ENCODE measurements at regions not wholly inside any gene's neighbourhood (a gene's known extent, or its start where the extent isn't known, plus 50 kb on each side); places are given as distances from the start of the nearest gene placed in this dataset.
"Not testable (repeated sequence)": the region's sequence is repeated elsewhere in the genome, so short reads cannot be mapped to it uniquely, and the experiment has no call there.

GRCh38 chr6:9025796-9026394 is 590.5 kb upstream of the SLC35B3 start:
- FAIRE-seq: no peak
- CTCF ChIA-PET: interaction anchor here (1.0 kb wide), 1 partner anchor 1403 kb away, joined by 3 read pairs; no protein-coding TSS in a partner anchor

GRCh38 chr6:9025228-9025627 is 589.9 kb upstream of the SLC35B3 start:
- Histone ChIP-seq H3K9me3 (replicated peaks; ENCODE audit: control insufficient read depth, insufficient read depth, low read length) (peaks cover 1% of the 10 kb centered on the region), H3K27me3 (ENCODE audit: control insufficient read depth in 2 of 2, insufficient read depth in 2 of 2, low read length in 2 of 2) (no peaks in the 10 kb centered on the region), H4K20me1 (replicated peaks; ENCODE audit: control insufficient read depth, extremely low read depth, insufficient read depth, low read length) (no peaks in the 10 kb centered on the region), H2AFZ (ENCODE audit: low read depth, low read length) (no peak overlapping the region), H3K9ac (replicated peaks; ENCODE audit: extremely low read depth, insufficient read depth, low read length) (no peak overlapping the region), H3K79me2 (ENCODE audit: control insufficient read depth, insufficient read depth, low read length) (no peaks in the 10 kb centered on the region), H3K9me1 (replicated peaks; ENCODE audit: control insufficient read depth, extremely low read depth, insufficient read depth, low read length) (no peaks in the 10 kb centered on the region), H3K36me3 (ENCODE audit: control insufficient read depth in 2 of 2, extremely low read depth in 1 of 2, insufficient read depth in 2 of 2, low read length in 2 of 2) (no peaks in the 10 kb centered on the region), H3K4me1 (ENCODE audit: control insufficient read depth, extremely low read depth, insufficient read depth, low read length) (no peaks in the 10 kb centered on the region), H3K27ac (ENCODE audit: insufficient read depth, low read depth, low read length) (no peak overlapping the region), H3K4me3 (replicated peaks in 1 of 3; ENCODE audit: insufficient read depth in 1 of 3, low read depth in 1 of 3, low read length in 3 of 3) (no peak overlapping the region), H3K4me2 (ENCODE audit: insufficient read depth, low read length) (no peak overlapping the region)
- CTCF ChIA-PET: interaction anchor here (1.0 kb wide), 1 partner anchor 1404 kb away, joined by 3 read pairs; no protein-coding TSS in a partner anchor
- FAIRE-seq: no peak
- TF ChIP-seq JUN (IDR thresholded peaks at IDR 0.05; ENCODE audit: borderline replicate concordance, insufficient read depth, insufficient read length, low read depth): no peak
- TF ChIP-seq POLR2A (IDR thresholded peaks at IDR 0.05; ENCODE audit: low read depth, low read length): no peak
- no peak for TF ChIP-seq GATA2 (IDR thresholded peaks at IDR 0.05; ENCODE audit: insufficient read depth, insufficient read length, low read depth, low read length)
- no peak for TF ChIP-seq POLR2AphosphoS5 (IDR thresholded peaks at IDR 0.05; ENCODE audit: insufficient read depth, low read depth, low read length)
- intact Hi-C loops (cut with micrococcal nuclease) (no loop called here), dilution Hi-C loops (cut with MboI; ENCODE audit: extremely low pct_ligation_motif_present, low sequenced_read_pairs) (no loop called here)
- POLR2A ChIA-PET: no interaction called here
- no peak for DNase-seq (ENCODE audit: low read depth, low spot score)
- BruUV-seq (replicated peaks): no TSS peak

More at GRCh38 chr6:9025796-9026394, 590.5 kb upstream of the SLC35B3 start:
- Histone ChIP-seq H2AFZ (ENCODE audit: low read depth, low read length) (no peak overlapping the region), H3K4me2 (ENCODE audit: insufficient read depth, low read length) (no peak overlapping the region), H4K20me1 (replicated peaks; ENCODE audit: control insufficient read depth, extremely low read depth, insufficient read depth, low read length) (no peaks in the 10 kb centered on the region), H3K36me3 (ENCODE audit: control insufficient read depth in 2 of 2, extremely low read depth in 1 of 2, insufficient read depth in 2 of 2, low read length in 2 of 2) (no peaks in the 10 kb centered on the region), H3K9me3 (replicated peaks; ENCODE audit: control insufficient read depth, insufficient read depth, low read length) (peaks cover 1% of the 10 kb centered on the region), H3K4me1 (ENCODE audit: control insufficient read depth, extremely low read depth, insufficient read depth, low read length) (no peaks in the 10 kb centered on the region), H3K27me3 (ENCODE audit: control insufficient read depth in 2 of 2, insufficient read depth in 2 of 2, low read length in 2 of 2) (no peaks in the 10 kb centered on the region), H3K9me1 (replicated peaks; ENCODE audit: control insufficient read depth, extremely low read depth, insufficient read depth, low read length) (no peaks in the 10 kb centered on the region), H3K4me3 (replicated peaks in 1 of 3; ENCODE audit: insufficient read depth in 1 of 3, low read depth in 1 of 3, low read length in 3 of 3) (no peak overlapping the region), H3K9ac (replicated peaks; ENCODE audit: extremely low read depth, insufficient read depth, low read length) (no peak overlapping the region), H3K79me2 (ENCODE audit: control insufficient read depth, insufficient read depth, low read length) (no peaks in the 10 kb centered on the region), H3K27ac (ENCODE audit: insufficient read depth, low read depth, low read length) (no peak overlapping the region)
- intact Hi-C loops (cut with micrococcal nuclease): no loop called here
- BruUV-seq (replicated peaks): no TSS peak
- no peak for TF ChIP-seq GATA2 (IDR thresholded peaks at IDR 0.05; ENCODE audit: insufficient read depth, insufficient read length, low read depth, low read length)
- TF ChIP-seq MAX (IDR thresholded peaks at IDR 0.05; ENCODE audit: insufficient read depth, insufficient read length): no peak
- dilution Hi-C loops (cut with MboI; ENCODE audit: extremely low pct_ligation_motif_present, low sequenced_read_pairs): no loop called here
- no peak for DNase-seq (ENCODE audit: low read depth, low spot score)
- POLR2A ChIA-PET: no interaction called here

- H2AFZ ChIP-seq (ENCODE audit: low read depth, low read length); POLR2A ChIA-PET; H3K4me2 ChIP-seq (ENCODE audit: insufficient read depth, low read length); CTCF ChIA-PET; DNase-seq (ENCODE audit: low read depth, low spot score); BruUV-seq (replicated peaks); intact Hi-C loops (cut with micrococcal nuclease); H3K9me1 ChIP-seq (replicated peaks; ENCODE audit: control insufficient read depth, extremely low read depth, insufficient read depth, low read length); H3K36me3 ChIP-seq (ENCODE audit: control insufficient read depth in 2 of 2, extremely low read depth in 1 of 2, insufficient read depth in 2 of 2, low read length in 2 of 2); H4K20me1 ChIP-seq (replicated peaks; ENCODE audit: control insufficient read depth, extremely low read depth, insufficient read depth, low read length); H3K9me3 ChIP-seq (replicated peaks; ENCODE audit: control insufficient read depth, insufficient read depth, low read length); H3K27me3 ChIP-seq (ENCODE audit: control insufficient read depth in 2 of 2, insufficient read depth in 2 of 2, low read length in 2 of 2); H3K9ac ChIP-seq (replicated peaks; ENCODE audit: extremely low read depth, insufficient read depth, low read length); dilution Hi-C loops (cut with MboI; ENCODE audit: extremely low pct_ligation_motif_present, low sequenced_read_pairs); H3K4me1 ChIP-seq (ENCODE audit: control insufficient read depth, extremely low read depth, insufficient read depth, low read length); FAIRE-seq; H3K27ac ChIP-seq (ENCODE audit: insufficient read depth, low read depth, low read length); H3K79me2 ChIP-seq (ENCODE audit: control insufficient read depth, insufficient read depth, low read length); H3K4me3 ChIP-seq (replicated peaks in 1 of 3; ENCODE audit: insufficient read depth in 1 of 3, low read depth in 1 of 3, low read length in 3 of 3): not testable (repeated sequence)
Observed at GRCh38 chr6:9024246-9024645, 588.9 kb upstream of the SLC35B3 start.
